HG02938 (cell line): ENCODE measurements at regions not wholly inside any gene's neighbourhood (a gene's known extent, or its start where the extent isn't known, plus 50 kb on each side); places are given as distances from the start of the nearest gene placed in this dataset.
"Not testable (repeated sequence)": the region's sequence is repeated elsewhere in the genome, so short reads cannot be mapped to it uniquely, and the experiment has no call there.

Experiments
- ATAC-seq: cut with Tn5 transposase; IDR thresholded peaks from one replicate; pipeline ENCODE4 v1.9.1; 2021; ENCODE audit warnings: mild to moderate bottlenecking, moderate library complexity; ENCODE audit not compliant: unreplicated experiment

GRCh38 chr2:225788571-225789094 lies 389.1 kb downstream of the NYAP2 start:
- no peak for ATAC-seq

GRCh38 chr2:225787497-225787896 lies 388.0 kb downstream of the NYAP2 start:
- ATAC-seq: no peak

- ATAC-seq: no peak
These were observed 382.5 kb downstream of the NYAP2 start for GRCh38 chr2:225781991-225782390.

- ATAC-seq: no peak
These were observed 381.6 kb downstream of the NYAP2 start for GRCh38 chr2:225781145-225781544.

GRCh38 chr2:225779829-225780228 lies 380.3 kb downstream of the NYAP2 start:
- ATAC-seq: no peak

GRCh38 chr2:225773148-225773547 lies 373.6 kb downstream of the NYAP2 start:
- ATAC-seq: no peak

- ATAC-seq: peak; percentile 54
These were observed 372.2 kb downstream of the NYAP2 start for GRCh38 chr2:225771701-225772100.

- no peak for ATAC-seq
These were observed 369.2 kb downstream of the NYAP2 start for GRCh38 chr2:225768741-225769140.

GRCh38 chr2:225766431-225766830 lies 366.9 kb downstream of the NYAP2 start:
- ATAC-seq: no peak

GRCh38 chr2:225765820-225766219 lies 366.3 kb downstream of the NYAP2 start:
- ATAC-seq: no peak

GRCh38 chr2:225764346-225764745 lies 364.8 kb downstream of the NYAP2 start:
- no peak for ATAC-seq

GRCh38 chr2:225763711-225764110 lies 364.2 kb downstream of the NYAP2 start:
- ATAC-seq: no peak

GRCh38 chr2:225761396-225761795 lies 361.9 kb downstream of the NYAP2 start:
- no peak for ATAC-seq

GRCh38 chr2:225757248-225757647 lies 357.7 kb downstream of the NYAP2 start:
- ATAC-seq: no peak

GRCh38 chr2:225756198-225756597 lies 356.7 kb downstream of the NYAP2 start:
- no peak for ATAC-seq

GRCh38 chr2:225748609-225749008 lies 349.1 kb downstream of the NYAP2 start:
- no peak for ATAC-seq

GRCh38 chr2:225743996-225744395 lies 344.5 kb downstream of the NYAP2 start:
- ATAC-seq: not testable (repeated sequence)

- no peak for ATAC-seq
These were observed 343.0 kb downstream of the NYAP2 start for GRCh38 chr2:225742487-225742886.

GRCh38 chr2:225740086-225740485 lies 340.6 kb downstream of the NYAP2 start:
- ATAC-seq: no peak

- no peak for ATAC-seq
These were observed 339.8 kb downstream of the NYAP2 start for GRCh38 chr2:225739328-225739727.

- ATAC-seq: no peak
These were observed 339.2 kb downstream of the NYAP2 start for GRCh38 chr2:225738735-225739134.

- ATAC-seq: no peak
These were observed 338.0 kb downstream of the NYAP2 start for GRCh38 chr2:225737556-225737955.

GRCh38 chr2:225735844-225736243 lies 336.3 kb downstream of the NYAP2 start:
- no peak for ATAC-seq
